Activated naive CD8-positive, alpha-beta T cell treated with anti-CD3 and anti-CD28 coated beads, Interleukin-2, amount 10 ng/mL, durations not matched to agents 7 days and 5 days (primary cell): ENCODE measurements at regions not wholly inside any gene's neighbourhood (a gene's known extent, or its start where the extent isn't known, plus 50 kb on each side); places are given as distances from the start of the nearest gene placed in this dataset.
"Not testable (repeated sequence)": the region's sequence is repeated elsewhere in the genome, so short reads cannot be mapped to it uniquely, and the experiment has no call there.

ENCODE experiments used
- ATAC-seq: fragments of 150-1000 bp; cut with Tn5 transposase; one replicate; pipeline ENCODE4 v1.10.0; 2021; ENCODE audit warnings: low read depth, moderate library complexity
- POLR2A ChIA-PET: fragments of 350-600 bp; sonication (Branson Sonifier 250); formaldehyde crosslinking; loops from one replicate; lab custom pipeline; 2021; ENCODE audit warnings: antibody characterized with exemption; lab: Charles Lee
- DNase-seq: peaks from one replicate; pipeline ENCODE4 v3.0.0; 2021
- H3K27ac Mint-ChIP-seq: one replicate; pipeline ENCODE4 v1.8.0; 2022; ENCODE audit warnings: mild to moderate bottlenecking, mixed read lengths
- H3K27me3 Mint-ChIP-seq: one replicate; pipeline ENCODE4 v1.8.0; 2022; ENCODE audit warnings: mild to moderate bottlenecking, moderate library complexity, mixed read lengths
- H3K36me3 Mint-ChIP-seq: one replicate; pipeline ENCODE4 v1.8.0; 2021; ENCODE audit warnings: mild to moderate bottlenecking, mixed read lengths
- H3K4me1 Mint-ChIP-seq: one replicate; pipeline ENCODE4 v1.8.0; 2021; ENCODE audit warnings: mixed read lengths
- H3K4me3 Mint-ChIP-seq: one replicate; pipeline ENCODE4 v1.8.0; 2022; ENCODE audit warnings: mild to moderate bottlenecking, moderate library complexity, mixed read lengths
- H3K9me3 Mint-ChIP-seq: one replicate; pipeline ENCODE4 v1.8.0; 2021; ENCODE audit warnings: mixed read lengths

GRCh38 chr1:229892515-229893117 is 174.4 kb upstream of the GALNT2 start:
- H3K36me3 Mint-ChIP-seq, result no peaks in the 10 kb centered on the region
- no peaks in the 10 kb centered on the region for H3K9me3 Mint-ChIP-seq
- H3K4me1 Mint-ChIP-seq, result no peaks in the 10 kb centered on the region
- H3K27me3 Mint-ChIP-seq, result peaks cover 18% of the 10 kb centered on the region
- DNase-seq (no peak), ATAC-seq (no peak)
- POLR2A ChIA-PET, result no interaction called here
- H3K27ac Mint-ChIP-seq, result no peak overlapping the region
- H3K4me3 Mint-ChIP-seq, result no peak overlapping the region

GRCh38 chr1:229893762-229894444 is 173.1 kb upstream of the GALNT2 start:
- Mint-ChIP-seq H3K27me3 (peaks cover 17% of the 10 kb centered on the region), H3K36me3 (no peaks in the 10 kb centered on the region), H3K9me3 (no peaks in the 10 kb centered on the region), H3K4me3 (no peak overlapping the region), H3K4me1 (no peaks in the 10 kb centered on the region), H3K27ac (no peak overlapping the region)
- POLR2A ChIA-PET, result no interaction called here
- no peak for DNase-seq
- ATAC-seq, result no peak

DNA sequence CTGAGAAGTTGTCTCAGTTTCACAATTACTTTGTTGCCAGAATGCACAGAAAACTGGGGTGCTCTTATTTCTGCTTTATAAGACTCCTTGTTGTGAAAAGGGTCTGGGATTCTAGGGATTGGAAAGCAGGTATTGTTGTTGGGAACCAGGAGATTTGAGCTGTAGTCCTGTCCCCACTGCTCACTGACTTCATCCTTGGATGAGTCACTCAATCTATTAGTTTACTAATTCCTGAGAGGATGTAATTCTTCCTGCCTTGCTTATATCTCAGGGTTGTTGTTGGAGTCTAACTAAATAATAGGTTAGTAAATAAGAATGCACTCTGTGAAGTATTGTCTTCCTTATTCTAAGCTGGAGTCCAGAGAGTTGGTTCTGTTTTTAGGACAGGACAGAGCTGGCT is 172.5 kb upstream of the GALNT2 start:
- no peaks in the 10 kb centered on the region for H3K9me3 Mint-ChIP-seq
- DNase-seq (no peak), ATAC-seq (no peak)
- no peaks in the 10 kb centered on the region for H3K4me1 Mint-ChIP-seq
- no peaks in the 10 kb centered on the region for H3K36me3 Mint-ChIP-seq
- POLR2A ChIA-PET, result no interaction called here
- H3K27me3 Mint-ChIP-seq, result peaks cover 17% of the 10 kb centered on the region
- H3K27ac Mint-ChIP-seq, result no peak overlapping the region
- no peak overlapping the region for H3K4me3 Mint-ChIP-seq

GRCh38 chr1:229895605-229896004 is 171.4 kb upstream of the GALNT2 start:
- ATAC-seq (no peak), DNase-seq (no peak)
- no peaks in the 10 kb centered on the region for H3K4me1 Mint-ChIP-seq
- no peak overlapping the region for H3K4me3 Mint-ChIP-seq
- H3K27ac Mint-ChIP-seq, result no peak overlapping the region
- H3K9me3 Mint-ChIP-seq, result no peaks in the 10 kb centered on the region
- H3K27me3 Mint-ChIP-seq, result peaks cover 17% of the 10 kb centered on the region
- H3K36me3 Mint-ChIP-seq, result no peaks in the 10 kb centered on the region
- POLR2A ChIA-PET, result no interaction called here

GRCh38 chr1:229896306-229896705 is 170.7 kb upstream of the GALNT2 start:
- H3K9me3 Mint-ChIP-seq, result no peaks in the 10 kb centered on the region
- peaks cover 18% of the 10 kb centered on the region for H3K27me3 Mint-ChIP-seq
- H3K27ac Mint-ChIP-seq, result no peak overlapping the region
- no peaks in the 10 kb centered on the region for H3K36me3 Mint-ChIP-seq
- no peak for DNase-seq
- H3K4me1 Mint-ChIP-seq, result no peaks in the 10 kb centered on the region
- H3K4me3 Mint-ChIP-seq, result no peak overlapping the region
- ATAC-seq, result no peak
- POLR2A ChIA-PET, result no interaction called here

GRCh38 chr1:229896861-229897260 is 170.2 kb upstream of the GALNT2 start:
- H3K27ac Mint-ChIP-seq, result no peak overlapping the region
- POLR2A ChIA-PET, result no interaction called here
- no peaks in the 10 kb centered on the region for H3K9me3 Mint-ChIP-seq
- H3K4me1 Mint-ChIP-seq, result no peaks in the 10 kb centered on the region
- no peak overlapping the region for H3K4me3 Mint-ChIP-seq
- no peaks in the 10 kb centered on the region for H3K36me3 Mint-ChIP-seq
- no peak for DNase-seq
- peaks cover 21% of the 10 kb centered on the region for H3K27me3 Mint-ChIP-seq
- no peak for ATAC-seq

DNA sequence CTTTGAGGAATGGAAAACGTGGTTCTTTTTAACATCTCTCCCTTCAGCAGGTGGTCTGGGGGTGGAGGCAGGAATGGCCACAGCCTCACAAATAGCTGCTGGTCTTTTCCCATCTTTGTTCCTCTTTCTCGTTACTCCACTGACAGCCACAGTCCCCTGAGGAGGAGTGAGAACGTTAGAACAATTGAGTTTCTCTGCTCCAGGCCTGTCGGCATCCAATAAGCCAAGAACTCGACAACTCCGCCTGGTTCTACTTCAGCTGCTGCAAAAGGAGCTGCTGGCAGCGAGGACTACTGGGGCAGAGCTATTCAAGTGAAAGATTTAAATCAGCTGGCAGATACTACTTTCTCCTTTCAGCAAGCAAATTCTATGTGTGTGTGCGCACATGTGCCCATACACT is 169.5 kb upstream of the GALNT2 start:
- H3K27me3 Mint-ChIP-seq, result peaks cover 25% of the 10 kb centered on the region

DNA sequence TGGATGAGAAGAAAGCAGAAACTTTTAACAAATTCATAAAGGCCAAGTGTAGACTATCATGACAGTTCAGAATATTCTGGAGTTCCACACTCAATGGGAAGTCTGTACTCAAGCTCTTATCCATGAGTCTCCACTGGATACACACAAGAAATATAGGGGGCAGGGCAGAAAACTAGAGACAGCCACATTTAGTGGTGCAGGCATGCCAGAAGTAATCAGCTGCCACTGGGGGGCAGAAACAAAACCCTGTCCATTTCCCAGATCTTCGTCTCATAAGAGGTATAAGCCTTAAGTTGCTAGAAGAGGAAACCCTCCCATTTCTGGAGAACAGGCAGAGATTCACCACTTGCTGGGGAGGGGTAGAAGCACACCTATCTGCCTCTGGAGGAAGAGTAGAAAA is 166.8 kb upstream of the GALNT2 start:
- no peak overlapping the region for H3K4me3 Mint-ChIP-seq
- ATAC-seq, result no peak
- H3K36me3 Mint-ChIP-seq, result no peaks in the 10 kb centered on the region
- H3K4me1 Mint-ChIP-seq, result no peaks in the 10 kb centered on the region
- H3K27me3 Mint-ChIP-seq, result peaks cover 38% of the 10 kb centered on the region
- DNase-seq, result no peak
- no peak overlapping the region for H3K27ac Mint-ChIP-seq
- no peaks in the 10 kb centered on the region for H3K9me3 Mint-ChIP-seq
- POLR2A ChIA-PET, result no interaction called here

More for the DNA sequence above, 169.5 kb upstream of the GALNT2 start:
- H3K4me1 Mint-ChIP-seq, result no peaks in the 10 kb centered on the region
- H3K27ac Mint-ChIP-seq, result no peak overlapping the region
- DNase-seq, result no peak
- H3K4me3 Mint-ChIP-seq, result no peak overlapping the region
- no peaks in the 10 kb centered on the region for H3K36me3 Mint-ChIP-seq
- no peak for ATAC-seq
- H3K9me3 Mint-ChIP-seq, result no peaks in the 10 kb centered on the region
- POLR2A ChIA-PET, result no interaction called here

DNA sequence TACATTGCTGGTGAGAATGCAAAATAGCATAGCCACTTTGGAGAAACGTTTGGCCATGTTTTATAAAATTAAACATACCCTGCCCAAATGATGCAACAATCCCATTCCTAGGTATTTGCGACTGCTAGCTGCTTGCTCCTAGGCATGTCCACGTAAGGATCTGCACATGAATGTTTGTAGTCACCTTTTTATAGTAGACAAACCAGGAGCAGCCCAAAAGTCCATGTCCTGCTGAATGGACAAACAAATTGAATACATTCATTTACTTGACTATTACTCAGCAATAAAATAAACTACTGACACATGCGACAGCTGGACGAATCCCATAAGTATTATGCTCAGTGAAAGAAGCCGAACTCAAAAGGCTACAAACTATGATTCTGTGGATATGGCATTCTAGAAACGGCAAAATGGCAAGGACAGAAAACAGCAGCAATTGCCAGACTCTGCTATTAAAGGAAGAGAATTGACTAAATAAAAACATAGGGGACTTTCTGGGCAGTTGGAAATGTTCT is 161.9 kb upstream of the GALNT2 start:
- Mint-ChIP-seq H3K9me3 (no peaks in the 10 kb centered on the region), H3K27ac (no peak overlapping the region), H3K36me3 (no peaks in the 10 kb centered on the region), H3K4me3 (no peak overlapping the region), H3K4me1 (no peaks in the 10 kb centered on the region), H3K27me3 (peaks cover 43% of the 10 kb centered on the region)
- POLR2A ChIA-PET, result no interaction called here
- DNase-seq (no peak), ATAC-seq (no peak)

- Mint-ChIP-seq H3K4me3 (no peak overlapping the region), H3K4me1 (no peaks in the 10 kb centered on the region), H3K9me3 (no peaks in the 10 kb centered on the region), H3K27ac (no peak overlapping the region), H3K36me3 (no peaks in the 10 kb centered on the region), H3K27me3 (peaks cover 44% of the 10 kb centered on the region)
- POLR2A ChIA-PET, result no interaction called here
- no peak for ATAC-seq
- DNase-seq, result no peak
These were observed 161.4 kb upstream of the GALNT2 start for GRCh38 chr1:229905652-229906051.

GRCh38 chr1:229907884-229908638 is 159.0 kb upstream of the GALNT2 start:
- ATAC-seq (no peak), DNase-seq (no peak)
- POLR2A ChIA-PET, result no interaction called here
- H3K4me3 Mint-ChIP-seq, result no peak overlapping the region
- H3K4me1 Mint-ChIP-seq, result no peaks in the 10 kb centered on the region
- H3K9me3 Mint-ChIP-seq, result no peaks in the 10 kb centered on the region
- no peaks in the 10 kb centered on the region for H3K36me3 Mint-ChIP-seq
- H3K27me3 Mint-ChIP-seq, result peaks cover 47% of the 10 kb centered on the region
- no peak overlapping the region for H3K27ac Mint-ChIP-seq

DNA sequence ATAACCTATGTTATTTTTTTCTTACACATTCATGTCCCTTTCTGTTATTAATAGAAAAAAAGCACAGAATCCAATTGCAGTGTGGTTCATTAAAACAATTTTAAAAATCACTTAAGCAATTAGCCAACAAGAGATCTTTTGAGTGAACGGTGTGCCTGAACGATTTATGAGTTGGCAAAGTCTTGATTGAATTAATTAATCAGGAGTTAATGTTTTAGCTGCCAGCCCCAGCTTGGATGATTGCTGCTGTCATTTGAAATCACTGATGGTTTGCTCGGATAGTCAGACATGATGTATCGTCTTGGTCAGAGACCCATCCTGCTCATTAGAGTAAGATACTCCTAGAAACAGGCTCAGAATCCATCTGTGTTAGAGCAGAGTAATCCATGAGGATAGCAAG is 158.3 kb upstream of the GALNT2 start:
- ATAC-seq, result no peak
- no peaks in the 10 kb centered on the region for H3K4me1 Mint-ChIP-seq
- POLR2A ChIA-PET, result no interaction called here
- DNase-seq, result no peak
- H3K27ac Mint-ChIP-seq, result no peak overlapping the region
- no peaks in the 10 kb centered on the region for H3K36me3 Mint-ChIP-seq
- peaks cover 41% of the 10 kb centered on the region for H3K27me3 Mint-ChIP-seq
- no peak overlapping the region for H3K4me3 Mint-ChIP-seq
- no peaks in the 10 kb centered on the region for H3K9me3 Mint-ChIP-seq

DNA sequence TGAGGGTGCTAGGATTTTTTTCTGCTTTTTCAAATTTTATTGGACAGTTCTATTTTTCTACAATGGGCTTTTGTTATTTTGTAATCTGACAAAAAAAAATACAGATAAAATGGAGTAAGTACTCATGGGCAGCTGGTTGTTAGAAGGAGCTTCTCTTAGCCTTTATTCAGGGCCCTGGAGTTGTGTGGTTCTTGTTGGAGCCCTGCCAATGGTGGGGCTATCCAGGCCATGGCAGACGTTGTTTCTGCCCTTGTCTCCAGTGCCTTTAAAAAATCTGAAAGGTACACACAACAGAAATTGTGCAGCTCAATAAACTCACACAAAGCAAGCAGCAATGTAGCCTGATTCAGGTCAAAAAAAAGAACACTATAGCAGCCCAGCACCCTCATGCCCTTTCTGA is 153.5 kb upstream of the GALNT2 start:
- ATAC-seq (no peak), DNase-seq (no peak)
- no peaks in the 10 kb centered on the region for H3K4me1 Mint-ChIP-seq
- POLR2A ChIA-PET, result no interaction called here
- H3K27ac Mint-ChIP-seq, result no peak overlapping the region
- H3K27me3 Mint-ChIP-seq, result peaks cover 24% of the 10 kb centered on the region
- no peaks in the 10 kb centered on the region for H3K9me3 Mint-ChIP-seq
- H3K4me3 Mint-ChIP-seq, result no peak overlapping the region
- no peaks in the 10 kb centered on the region for H3K36me3 Mint-ChIP-seq

DNA sequence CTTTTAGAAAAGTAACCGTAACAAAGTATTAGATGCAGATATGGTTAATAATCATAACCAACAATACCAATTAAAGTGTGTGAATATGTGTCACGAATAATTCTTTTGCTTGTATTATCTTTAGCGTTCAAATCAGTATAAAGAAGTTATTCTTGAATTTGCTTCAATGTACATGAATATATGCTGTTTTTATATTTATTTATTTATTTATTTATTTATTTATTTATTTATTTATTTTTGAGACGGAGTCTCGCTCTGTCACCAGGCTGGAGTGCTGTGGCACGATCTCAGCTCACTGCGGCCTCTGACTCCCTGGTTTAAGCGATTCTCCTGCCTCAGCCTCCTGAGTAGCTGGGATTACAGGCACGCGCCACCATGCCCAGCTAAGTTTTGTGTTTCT is 147.6 kb upstream of the GALNT2 start:
- H3K36me3 Mint-ChIP-seq, H3K4me1 Mint-ChIP-seq, H3K4me3 Mint-ChIP-seq, H3K9me3 Mint-ChIP-seq, POLR2A ChIA-PET, H3K27ac Mint-ChIP-seq, DNase-seq, ATAC-seq, H3K27me3 Mint-ChIP-seq: not testable (repeated sequence)
